ENCODE measurements at regions not wholly inside any gene's neighbourhood (a gene's known extent, or its start where the extent isn't known, plus 50 kb on each side); places are given as distances from the start of the nearest gene placed in this dataset.

- no peak for TF ChIP-seq SIN3A (IDR thresholded peaks at IDR 0.05; ENCODE audit: borderline replicate concordance, insufficient read depth, low read depth, low read length)
- no peak for TF ChIP-seq CTCF (IDR thresholded peaks at IDR 0.05)
- TF ChIP-seq POLR2AphosphoS5 (IDR thresholded peaks at IDR 0.05; ENCODE audit: low read depth, low read length): no peak
- no peak for TF ChIP-seq REST (IDR thresholded peaks at IDR 0.05; ENCODE audit: insufficient read depth in 1 of 2, low read depth in 2 of 2, low read length in 1 of 2)
Measured at GRCh38 chr3:86794361-86795065, 196.4 kb downstream of the VGLL3 start.

Measured in Panc1 (cell line).